Pancreas (tissue), 10 donors: ENCODE measurements at regions not wholly inside any gene's neighbourhood (a gene's known extent, or its start where the extent isn't known, plus 50 kb on each side); places are given as distances from the start of the nearest gene placed in this dataset.
A peak's percentile ranks its signal among the peaks of the same experiment; 100 is the strongest.
"Not testable (repeated sequence)": the region's sequence is repeated elsewhere in the genome, so short reads cannot be mapped to it uniquely, and the experiment has no call there.

Source experiments
- ATAC-seq, 4 donors: fragments of 200-7000 bp; cut with Tn5 transposase; one replicate each; pipeline versions ENCODE4 v1.8.0 to v1.9.1; 2020; ENCODE audit warnings: mild to moderate bottlenecking in 4 of 4, moderate library complexity in 4 of 4
- DNase-seq, 6 donors: peaks; one replicate each; pipeline ENCODE4 v3.0.0-alpha.2; 2020
- FAIRE-seq: peaks from 2 replicates; lab custom pipeline; 2012; peaks lifted over from hg19 to GRCh38; lab: Jason Lieb, UNC
- H3K27ac ChIP-seq, 4 donors: fragments of 200-600 bp; sonication (generic); 1 replicate in 3 of 4; 2 replicates in 1 of 4; pipeline versions ENCODE4 v1.5.0 to v1.8.0; 2020
- H3K27me3 ChIP-seq, 4 donors: fragments of 200-600 bp; one replicate each; pipeline ENCODE4 v1.8.0; 2021
- H3K36me3 ChIP-seq, 3 donors: fragments of 200-600 bp; sonication (generic) in 1 of 3; one replicate each; pipeline versions ENCODE4 v1.5.0 to v1.8.0; 2020 to 2021
- H3K4me1 ChIP-seq, 3 donors: fragments of 200-600 bp; one replicate each; pipeline ENCODE4 v1.8.0; 2021
- H3K4me3 ChIP-seq, 4 donors: fragments of 200-600 bp; sonication (generic) in 2 of 4; one replicate each; pipeline versions ENCODE4 v1.5.0 to v1.8.0; 2020 to 2021
- H3K9me3 ChIP-seq, 4 donors: fragments of 200-600 bp; one replicate each; pipeline ENCODE4 v1.8.0; 2021
- CTCF ChIP-seq, 4 donors: fragments of 200-600 bp; sonication (generic) in 3 of 4; IDR thresholded peaks; one replicate each; pipeline versions ENCODE4 v1.5.0 to v1.8.0; 2021; ENCODE audit warnings: antibody characterized with exemption in 4 of 4
- WGBS, 2 donors: extraction: QIAGEN DNeasy Blood & Tissue Kit; methylation state at CpG; one replicate each; pipeline ENCODE4 v1.1.7; 2013; 5-methylcytosine and 5-hydroxymethylcytosine counted together
- intact Hi-C, 3 donors: fragments of 100-400 bp; cut with DNase I; formaldehyde crosslinking; loops; one replicate each; pipeline versions ENCODE4 v1.11.1 to v1.14.2; 2022
- donor health status: healthy with polysubstance abuse.
- donor health status: DM: no; HTN: no; CAD: no; lungs with moderate emphysema.
- donor health status: DM: no; HTN: no; CAD: no.
- donor health status: control.
- donor health status: control.
- donor health status: Bipolar disorder and iron deficiency.
- donor health status: DM: yes; HTN: yes; CAD: no.
- donor health status: DM: no; HTN: no; CAD: no.
- donor health status: DM: no; HTN: no; CAD: no.
- donor health status: DM: yes; HTN: yes; CAD: no.

- WGBS, 2 donors, result 73 to 86% methylated on average over 3 of the region's 3 CpGs
- intact Hi-C loops, result no loop called here
- H3K27ac ChIP-seq, result no peak overlapping the region
- no peaks in the 10 kb centered on the region for H3K27me3 ChIP-seq
- no peaks in the 10 kb centered on the region for H3K4me1 ChIP-seq
- H3K4me3 ChIP-seq, result no peak overlapping the region
- DNase-seq, result no peak
- no peak for ATAC-seq
- FAIRE-seq, result no peak
- no peaks in the 10 kb centered on the region for H3K9me3 ChIP-seq
- no peak for TF ChIP-seq CTCF (IDR thresholded peaks at IDR 0.05)
- no peaks in the 10 kb centered on the region for H3K36me3 ChIP-seq
Measured at GRCh38 chr4:158410272-158410671, 111.4 kb upstream of the RXFP1 start.

DNA sequence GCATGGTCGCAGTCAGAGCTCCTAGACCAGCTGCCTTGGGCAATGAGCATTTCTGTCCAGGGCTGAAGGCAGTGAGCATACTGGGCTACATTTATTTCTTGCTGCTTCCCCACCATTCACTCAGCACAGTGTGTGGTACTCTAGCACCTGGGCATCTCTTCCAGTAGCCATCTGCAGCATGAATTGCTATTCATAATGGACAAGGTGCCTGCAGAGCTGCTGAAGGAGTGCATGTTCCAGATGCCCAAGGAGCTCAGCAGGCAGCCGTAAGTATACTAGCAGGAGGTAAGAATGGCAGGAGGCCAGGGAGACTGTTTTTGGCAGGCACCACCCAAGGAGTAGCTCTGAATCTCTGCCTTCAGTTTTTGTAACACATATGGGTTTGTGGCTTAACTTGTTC is 110.4 kb upstream of the RXFP1 start:
- no peak for TF ChIP-seq CTCF (IDR thresholded peaks at IDR 0.05)
- intact Hi-C loops, result no loop called here
- no peak for FAIRE-seq
- no peaks in the 10 kb centered on the region for H3K9me3 ChIP-seq
- ATAC-seq, result no peak
- H3K4me3 ChIP-seq, result no peak overlapping the region
- H3K36me3 ChIP-seq, result no peaks in the 10 kb centered on the region
- 40 to 49% methylated on average over 2 of the region's 2 CpGs for WGBS, 2 donors
- no peak overlapping the region for H3K27ac ChIP-seq
- no peaks in the 10 kb centered on the region for H3K4me1 ChIP-seq
- DNase-seq, result no peak
- no peaks in the 10 kb centered on the region for H3K27me3 ChIP-seq

GRCh38 chr4:158418679-158419078 is 103.0 kb upstream of the RXFP1 start:
- H3K4me3 ChIP-seq, FAIRE-seq, H3K4me1 ChIP-seq, H3K9me3 ChIP-seq, H3K27ac ChIP-seq, intact Hi-C loops, DNase-seq, H3K27me3 ChIP-seq, ATAC-seq, H3K36me3 ChIP-seq: not testable (repeated sequence)
- 82 to 93% methylated on average over 4 of the region's 4 CpGs for WGBS, 2 donors

- no peak for TF ChIP-seq CTCF (IDR thresholded peaks at IDR 0.05)
- H3K4me1 ChIP-seq, result no peaks in the 10 kb centered on the region
- no peaks in the 10 kb centered on the region for H3K9me3 ChIP-seq
- DNase-seq, result no peak
- H3K27me3 ChIP-seq, result no peaks in the 10 kb centered on the region
- no peak overlapping the region for H3K4me3 ChIP-seq
- 30 to 51% methylated on average over 2 of the region's 2 CpGs for WGBS, 2 donors
- FAIRE-seq, result no peak
- no peak overlapping the region for H3K27ac ChIP-seq
- no peaks in the 10 kb centered on the region for H3K36me3 ChIP-seq
- ATAC-seq, result no peak
- intact Hi-C loops, result no loop called here
Measured at GRCh38 chr4:158420782-158421181, 100.9 kb upstream of the RXFP1 start.

- no peak for ATAC-seq
- H3K27me3 ChIP-seq, result no peaks in the 10 kb centered on the region
- peak; percentile 20 for FAIRE-seq
- H3K36me3 ChIP-seq, result no peaks in the 10 kb centered on the region
- DNase-seq, result no peak
- no peak overlapping the region for H3K4me3 ChIP-seq
- intact Hi-C loops, result no loop called here
- no peak for TF ChIP-seq CTCF (IDR thresholded peaks at IDR 0.05)
- 7 to 18% methylated on average over 1 of the region's 1 CpG for WGBS, 2 donors
- H3K9me3 ChIP-seq, result no peaks in the 10 kb centered on the region
- H3K4me1 ChIP-seq, result no peaks in the 10 kb centered on the region
- no peak overlapping the region for H3K27ac ChIP-seq
Measured at GRCh38 chr4:158422546-158422945, 99.1 kb upstream of the RXFP1 start.

DNA sequence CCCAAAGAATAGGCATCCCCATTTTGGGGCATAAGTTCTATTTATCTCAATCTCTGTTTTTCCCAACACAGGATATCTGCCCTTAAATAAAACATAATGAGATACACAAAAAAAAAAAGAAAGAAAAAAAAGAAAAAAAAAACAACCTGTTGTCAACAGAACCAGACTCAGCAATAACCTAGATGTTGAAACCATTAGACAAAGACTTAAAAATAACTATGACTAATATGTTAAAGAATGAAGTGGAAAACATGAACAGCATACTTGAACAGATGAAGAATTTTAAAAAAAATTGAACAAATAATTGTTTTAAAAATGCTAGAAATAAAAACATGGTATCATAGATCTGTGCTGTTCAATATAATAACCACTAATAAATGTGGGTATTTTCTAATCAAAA is 93.4 kb upstream of the RXFP1 start:
- ATAC-seq (no peak), FAIRE-seq (no peak), DNase-seq (no peak)
- H3K27ac ChIP-seq, result no peak overlapping the region
- no peaks in the 10 kb centered on the region for H3K36me3 ChIP-seq
- H3K4me1 ChIP-seq, result no peaks in the 10 kb centered on the region
- intact Hi-C loops, result no loop called here
- H3K27me3 ChIP-seq, result no peaks in the 10 kb centered on the region
- no peak for TF ChIP-seq CTCF (IDR thresholded peaks at IDR 0.05)
- no peaks in the 10 kb centered on the region for H3K9me3 ChIP-seq
- no peak overlapping the region for H3K4me3 ChIP-seq
